ENCODE measurements at regions not wholly inside any gene's neighbourhood (a gene's known extent, or its start where the extent isn't known, plus 50 kb on each side); places are given as distances from the start of the nearest gene placed in this dataset.

- TF ChIP-seq ASH2L (IDR thresholded peaks at IDR 0.05; ENCODE audit: insufficient read length, low read depth, low read length) (no peak), ZNF776 (CRISPR knock-in tag; IDR thresholded peaks at IDR 0.05) (no peak), ZNF326 (CRISPR knock-in tag; IDR thresholded peaks at IDR 0.05; ENCODE audit: borderline replicate concordance) (no peak), GMEB2 (CRISPR knock-in tag; IDR thresholded peaks at IDR 0.05; ENCODE audit: low read depth) (no peak), ZXDC (CRISPR knock-in tag; IDR thresholded peaks at IDR 0.05) (no peak), ZNF761 (CRISPR knock-in tag; conservative IDR thresholded peaks at IDR 0.05) (no peak), SMC3 (IDR thresholded peaks at IDR 0.05; ENCODE audit: low read length) (no peak), ZNF547 (CRISPR knock-in tag; IDR thresholded peaks at IDR 0.05) (no peak), ARID5B (CRISPR knock-in tag; IDR thresholded peaks at IDR 0.05) (peak; percentile 36; the same call in 1 of the 2 replicates), SSRP1 (CRISPR knock-in tag; IDR thresholded peaks at IDR 0.05) (no peak), E2F1 (CRISPR knock-in tag; IDR thresholded peaks at IDR 0.05) (no peak), ZNF260 (CRISPR knock-in tag; IDR thresholded peaks at IDR 0.05; ENCODE audit: borderline replicate concordance, low read depth) (no peak), ZSCAN25 (CRISPR knock-in tag; IDR thresholded peaks at IDR 0.05) (no peak), TIGD3 (CRISPR knock-in tag; IDR thresholded peaks at IDR 0.05; ENCODE audit: borderline replicate concordance) (no peak), SKIL (CRISPR knock-in tag; IDR thresholded peaks at IDR 0.05; ENCODE audit: borderline replicate concordance) (no peak)
Measured at GRCh38 chr2:77604953-77605929, 83.1 kb upstream of the LRRTM4 start (continued).

All from HepG2 (cell line).